ENCODE measurements at regions not wholly inside any gene's neighbourhood (a gene's known extent, or its start where the extent isn't known, plus 50 kb on each side); places are given as distances from the start of the nearest gene placed in this dataset.

GRCh38 chr4:23305026-23305425 lies 584.8 kb downstream of the PPARGC1A start:
- no peaks in the 10 kb centered on the region for H3K36me3 ChIP-seq (replicated peaks in 1 of 2; ENCODE audit: control extremely low read depth in 1 of 2, control insufficient read depth in 1 of 2, extremely low read depth in 1 of 2, insufficient read depth in 2 of 2, low read length in 1 of 2)
- Mint-ChIP-seq H3K4me3 (no peak overlapping the region), H3K9me3 (ENCODE audit: insufficient read depth) (peaks cover 3% of the 10 kb centered on the region), H3K4me1 (no peaks in the 10 kb centered on the region), H3K27me3 (no peaks in the 10 kb centered on the region), H3K27ac (no peak overlapping the region)
- intact Hi-C loops (cut with micrococcal nuclease) = no loop called here
- no peak overlapping the region for H3K4me2 ChIP-seq (replicated peaks; ENCODE audit: low read depth, low read length, poor library complexity, severe bottlenecking)
- no peaks in the 10 kb centered on the region for H3K9me3 ChIP-seq (ENCODE audit: control extremely low read depth in 1 of 3, control insufficient read depth in 2 of 3, insufficient read depth in 1 of 3, low read length in 2 of 3)
- no peaks in the 10 kb centered on the region for H3K4me1 ChIP-seq (ENCODE audit: control insufficient read depth in 2 of 2, insufficient read depth in 2 of 2, low read length in 2 of 2)
- TF ChIP-seq EZH2 (IDR thresholded peaks at IDR 0.05; ENCODE audit: borderline replicate concordance, insufficient read depth, low read depth, low read length, poor library complexity, severe bottlenecking) (no peak), CTCF (IDR thresholded peaks at IDR 0.05) (no peak)
- H2AFZ ChIP-seq (ENCODE audit: insufficient read depth, low read depth, low read length, poor library complexity, severe bottlenecking) = no peak overlapping the region
- no peak overlapping the region for H3K4me3 ChIP-seq (ENCODE audit: control extremely low read depth in 1 of 5, extremely low read depth in 1 of 5, insufficient read depth in 1 of 5, low read depth in 2 of 5, low read length in 4 of 5)
- no peaks in the 10 kb centered on the region for H4K20me1 ChIP-seq (ENCODE audit: control insufficient read depth, insufficient read depth, low read length, poor library complexity, severe bottlenecking)
- H3K27me3 ChIP-seq (replicated peaks in 1 of 4; ENCODE audit: control extremely low read depth in 1 of 4, control insufficient read depth in 3 of 4, insufficient read depth in 4 of 4, low read length in 3 of 4) = no peaks in the 10 kb centered on the region
- POLR2A ChIA-PET = no interaction called here
- H3K79me2 ChIP-seq (ENCODE audit: control insufficient read depth, insufficient read depth, low read length) = no peaks in the 10 kb centered on the region
- H3K9ac ChIP-seq (ENCODE audit: low read length) = no peak overlapping the region
- no peak overlapping the region for H3K27ac ChIP-seq (ENCODE audit: low read length in 2 of 2)
- 82% methylated on average over 1 of the region's 1 CpG for WGBS (ENCODE audit: insufficient coverage)
- CTCF ChIA-PET = no interaction called here
- DNase-seq = no peak
- no peak for ATAC-seq (ENCODE audit: low read depth)

- CTCF ChIA-PET = no interaction called here
- Mint-ChIP-seq H3K4me1 (no peaks in the 10 kb centered on the region), H3K4me3 (no peak overlapping the region), H3K27me3 (no peaks in the 10 kb centered on the region), H3K27ac (no peak overlapping the region), H3K9me3 (ENCODE audit: insufficient read depth) (peaks cover 7% of the 10 kb centered on the region)
- H3K4me1 ChIP-seq (ENCODE audit: control insufficient read depth in 2 of 2, insufficient read depth in 2 of 2, low read length in 2 of 2) = no peaks in the 10 kb centered on the region
- H4K20me1 ChIP-seq (ENCODE audit: control insufficient read depth, insufficient read depth, low read length, poor library complexity, severe bottlenecking) = no peaks in the 10 kb centered on the region
- no peak for TF ChIP-seq EZH2 (IDR thresholded peaks at IDR 0.05; ENCODE audit: borderline replicate concordance, insufficient read depth, low read depth, low read length, poor library complexity, severe bottlenecking)
- no peak for TF ChIP-seq CTCF (IDR thresholded peaks at IDR 0.05)
- H3K4me3 ChIP-seq (ENCODE audit: control extremely low read depth in 1 of 5, extremely low read depth in 1 of 5, insufficient read depth in 1 of 5, low read depth in 2 of 5, low read length in 4 of 5) = no peak overlapping the region
- no peak for DNase-seq
- H3K9me3 ChIP-seq (ENCODE audit: control extremely low read depth in 1 of 3, control insufficient read depth in 2 of 3, insufficient read depth in 1 of 3, low read length in 2 of 3) = no peaks in the 10 kb centered on the region
- no peaks in the 10 kb centered on the region for H3K27me3 ChIP-seq (replicated peaks in 1 of 4; ENCODE audit: control extremely low read depth in 1 of 4, control insufficient read depth in 3 of 4, insufficient read depth in 4 of 4, low read length in 3 of 4)
- no peaks in the 10 kb centered on the region for H3K79me2 ChIP-seq (ENCODE audit: control insufficient read depth, insufficient read depth, low read length)
- no peak overlapping the region for H3K9ac ChIP-seq (ENCODE audit: low read length)
- no peak overlapping the region for H3K27ac ChIP-seq (ENCODE audit: low read length in 2 of 2)
- WGBS (ENCODE audit: insufficient coverage) = no CpG with 5 or more reads among the region's 1 CpG
- intact Hi-C loops (cut with micrococcal nuclease) = no loop called here
- no peaks in the 10 kb centered on the region for H3K36me3 ChIP-seq (replicated peaks in 1 of 2; ENCODE audit: control extremely low read depth in 1 of 2, control insufficient read depth in 1 of 2, extremely low read depth in 1 of 2, insufficient read depth in 2 of 2, low read length in 1 of 2)
- POLR2A ChIA-PET = no interaction called here
- no peak overlapping the region for H3K4me2 ChIP-seq (replicated peaks; ENCODE audit: low read depth, low read length, poor library complexity, severe bottlenecking)
- no peak for ATAC-seq (ENCODE audit: low read depth)
- no peak overlapping the region for H2AFZ ChIP-seq (ENCODE audit: insufficient read depth, low read depth, low read length, poor library complexity, severe bottlenecking)
Measured at GRCh38 chr4:23298371-23298770, 591.5 kb downstream of the PPARGC1A start.
